Neuronal stem cell (in vitro differentiated cells): ENCODE measurements at regions not wholly inside any gene's neighbourhood (a gene's known extent, or its start where the extent isn't known, plus 50 kb on each side); places are given as distances from the start of the nearest gene placed in this dataset.

Source experiments
- DNase-seq: peaks from one replicate; pipeline ENCODE4 v3.0.0-alpha.2; 2013; ENCODE audit warnings: low spot score
- H2AFZ ChIP-seq: one replicate; pipeline ENCODE4 v1.6.1; 2013; ENCODE audit warnings: mild to moderate bottlenecking, low read length, inconsistent platforms
- H2AK5ac ChIP-seq: 2 replicates; pipeline ENCODE4 v1.6.1; 2013; ENCODE audit warnings: low read depth, mild to moderate bottlenecking, inconsistent platforms, low read length, moderate library complexity, mixed read lengths
- H2BK120ac ChIP-seq: 2 replicates; pipeline ENCODE4 v1.6.1; 2013; ENCODE audit warnings: low read depth, mild to moderate bottlenecking, inconsistent platforms, low read length, moderate library complexity, mixed read lengths
- H2BK12ac ChIP-seq: one replicate; pipeline ENCODE4 v1.6.1; 2013; ENCODE audit warnings: low read length, inconsistent platforms
- H2BK15ac ChIP-seq: 2 replicates; pipeline ENCODE4 v1.6.1; 2013; ENCODE audit warnings: mild to moderate bottlenecking, low read length, inconsistent platforms, mixed read lengths
- H2BK5ac ChIP-seq: one replicate; pipeline ENCODE4 v1.6.1; 2013; ENCODE audit warnings: inconsistent platforms, mild to moderate bottlenecking, low read length, moderate library complexity
- H3K14ac ChIP-seq: one replicate; pipeline ENCODE4 v1.6.1; 2013; ENCODE audit warnings: low read length, inconsistent platforms
- H3K18ac ChIP-seq: 2 replicates; pipeline ENCODE4 v1.6.1; 2013; ENCODE audit warnings: low read length, inconsistent platforms
- H3K23ac ChIP-seq: 2 replicates; pipeline ENCODE4 v1.6.1; 2013; ENCODE audit warnings: low read depth, mild to moderate bottlenecking, mixed read lengths, low read length, inconsistent platforms; ENCODE audit not compliant: poor library complexity
- H3K27ac ChIP-seq: replicated peaks from 3 replicates; pipeline ENCODE4 v1.5.1; 2013; ENCODE audit warnings: low read length, inconsistent platforms
- H3K27me3 ChIP-seq, 3 experiments: 2 replicates each; pipeline ENCODE4 v1.6.1; 2013; ENCODE audit warnings: low read length in 3 of 3, mild to moderate bottlenecking in 2 of 3, inconsistent platforms in 1 of 3, low read depth in 1 of 3, mixed read lengths in 1 of 3, moderate library complexity in 1 of 3; ENCODE audit not compliant: control insufficient read depth in 3 of 3, insufficient read depth in 3 of 3
- H3K36me3 ChIP-seq, 2 donors: replicated peaks in 1 of 2; 2 replicates each; pipeline ENCODE4 v1.6.1; 2013; ENCODE audit warnings: low read length in 2 of 2; ENCODE audit not compliant: control insufficient read depth in 2 of 2, insufficient read depth in 2 of 2
- H3K4ac ChIP-seq: 2 replicates; pipeline ENCODE4 v1.6.1; 2013; ENCODE audit warnings: inconsistent platforms, mild to moderate bottlenecking, low read length, moderate library complexity
- H3K4me1 ChIP-seq, 2 donors: 1 replicate in 1 of 2; 2 replicates in 1 of 2; pipeline ENCODE4 v1.6.1; 2013; ENCODE audit warnings: low read length in 2 of 2, low read depth in 1 of 2; ENCODE audit not compliant: control insufficient read depth in 2 of 2, insufficient read depth in 1 of 2
- H3K4me2 ChIP-seq: one replicate; pipeline ENCODE4 v1.6.1; 2013; ENCODE audit warnings: mild to moderate bottlenecking, low read length, inconsistent platforms; ENCODE audit not compliant: insufficient read depth, poor library complexity, severe bottlenecking
- H3K4me3 ChIP-seq, 2 donors: 2 replicates each; pipeline ENCODE4 v1.5.1; 2013; ENCODE audit warnings: low read length in 2 of 2, mild to moderate bottlenecking in 2 of 2, inconsistent platforms in 1 of 2, moderate library complexity in 1 of 2
- H3K79me1 ChIP-seq: one replicate; pipeline ENCODE4 v1.6.1; 2013; ENCODE audit warnings: low read depth, mild to moderate bottlenecking, inconsistent platforms, low read length, moderate library complexity
- H3K9ac ChIP-seq: one replicate; pipeline ENCODE4 v1.6.1; 2013; ENCODE audit warnings: mild to moderate bottlenecking, low read depth, low read length, inconsistent platforms; ENCODE audit not compliant: poor library complexity
- H3K9me3 ChIP-seq, 2 donors: replicated peaks in 1 of 2; 2 replicates each; pipeline versions ENCODE3 to v1.6.1; 2013; ENCODE audit warnings: low read length in 2 of 2, mild to moderate bottlenecking in 2 of 2, inconsistent platforms in 1 of 2, low read depth in 1 of 2, mixed read lengths in 1 of 2, moderate library complexity in 1 of 2; ENCODE audit not compliant: control insufficient read depth in 2 of 2, insufficient read depth in 1 of 2
- H4K8ac ChIP-seq: one replicate; pipeline ENCODE4 v1.6.1; 2013; ENCODE audit warnings: low read depth, mild to moderate bottlenecking, inconsistent platforms, low read length, moderate library complexity
- H4K91ac ChIP-seq: one replicate; pipeline ENCODE4 v1.6.1; 2013; ENCODE audit warnings: low read length, low read depth, mild to moderate bottlenecking, inconsistent platforms; ENCODE audit not compliant: poor library complexity
- WGBS, 2 donors: extraction: QIAGEN DNeasy Blood & Tissue Kit; methylation state at CpG; one replicate each; pipeline ENCODE4 v1.1.7; 2013; ENCODE audit warnings: missing lambda C conversion rate in 2 of 2, mixed read lengths in 1 of 2; ENCODE audit not compliant: insufficient read length in 2 of 2, insufficient replicate concordance in 1 of 2; ENCODE audit errors: extremely low coverage in 2 of 2; 5-methylcytosine and 5-hydroxymethylcytosine counted together

DNA sequence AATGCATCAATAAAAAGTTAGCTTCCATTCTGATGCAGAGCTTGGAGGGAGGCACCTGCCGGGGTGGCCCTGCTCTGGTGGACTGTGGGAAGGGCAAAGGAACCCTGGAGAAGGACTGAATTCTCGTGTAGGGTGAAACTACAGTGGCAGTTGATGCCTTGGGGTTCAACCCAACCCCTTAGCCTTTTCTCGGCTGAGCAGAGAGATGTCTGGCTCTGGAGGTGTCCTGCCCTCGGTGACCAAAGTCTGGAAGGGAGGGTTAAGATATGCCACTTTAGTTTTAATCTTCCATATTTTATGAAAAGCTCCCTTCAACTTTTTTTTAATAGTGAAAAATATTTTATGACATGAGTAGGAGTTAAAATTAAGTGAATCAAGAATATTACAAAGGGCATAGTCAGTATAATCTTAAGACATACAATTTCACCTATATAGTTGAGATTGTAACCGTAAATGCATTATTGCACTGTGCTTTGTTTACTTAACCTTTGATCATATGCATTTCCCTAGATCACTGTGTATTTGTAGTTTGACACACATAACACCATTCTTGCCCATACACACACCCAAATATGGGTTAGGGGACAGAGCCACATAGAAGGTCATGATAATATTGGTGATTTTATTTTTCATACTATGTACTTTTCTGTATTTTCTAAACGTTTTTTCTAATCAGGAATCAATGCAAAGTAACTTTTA, 179.6 kb downstream of the MCHR2 start:
- Histone ChIP-seq H3K27me3 (no peaks in the 10 kb centered on the region), H3K9me3 (no peaks in the 10 kb centered on the region), H2BK5ac (no peak overlapping the region), H2BK120ac (no peak overlapping the region), H3K4me2 (no peak overlapping the region), H3K18ac (no peak overlapping the region), H3K9ac (no peak overlapping the region), H3K79me1 (no peaks in the 10 kb centered on the region), H3K4ac (no peak overlapping the region), H2BK12ac (no peak overlapping the region), H2AK5ac (no peak overlapping the region), H2AFZ (no peak overlapping the region), H4K91ac (no peak overlapping the region), H3K27ac (no peak overlapping the region), H3K4me1 (peaks cover 0 to 2% of the 10 kb centered on the region in 2 donors), H3K14ac (no peak overlapping the region), H3K4me3 (no peak overlapping the region), H3K23ac (no peak overlapping the region), H4K8ac (no peak overlapping the region), H2BK15ac (no peak overlapping the region), H3K36me3 (no peaks in the 10 kb centered on the region)
- no peak for DNase-seq
- WGBS, 2 donors = no CpG with 5 or more reads among the region's 6 CpGs

DNA sequence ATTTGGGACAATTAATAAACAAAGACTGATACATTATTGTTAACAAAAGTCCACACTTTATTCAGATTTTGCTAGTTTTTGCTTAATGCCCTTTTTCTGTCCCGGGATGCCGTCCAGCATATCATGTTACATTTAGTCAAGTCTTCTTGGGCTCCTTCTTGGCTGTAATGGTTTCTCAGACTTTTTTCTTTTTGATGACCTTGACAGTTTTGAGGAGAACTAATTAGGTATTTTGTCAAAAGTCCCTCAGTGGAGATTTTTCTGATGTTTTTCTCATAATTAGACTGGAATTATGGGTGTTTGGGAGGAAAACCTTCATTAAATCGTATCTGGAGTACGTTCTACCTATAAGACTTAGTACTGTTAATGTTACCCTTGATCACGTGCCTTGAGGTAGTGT, 177.2 kb downstream of the MCHR2 start:
- Histone ChIP-seq H3K9ac (no peak overlapping the region), H3K4me2 (no peak overlapping the region), H4K91ac (no peak overlapping the region), H3K36me3 (no peaks in the 10 kb centered on the region), H3K9me3 (no peaks in the 10 kb centered on the region), H2BK120ac (no peak overlapping the region), H3K18ac (no peak overlapping the region), H3K4ac (no peak overlapping the region), H2AK5ac (no peak overlapping the region), H3K14ac (no peak overlapping the region), H3K79me1 (no peaks in the 10 kb centered on the region), H3K27me3 (no peaks in the 10 kb centered on the region), H3K27ac (no peak overlapping the region), H2BK5ac (no peak overlapping the region), H2BK15ac (no peak overlapping the region), H3K23ac (no peak overlapping the region), H2AFZ (no peak overlapping the region), H3K4me3 (no peak overlapping the region), H2BK12ac (no peak overlapping the region), H4K8ac (no peak overlapping the region), H3K4me1 (peaks cover 0 to 2% of the 10 kb centered on the region in 2 donors)
- no CpG with 5 or more reads among the region's 5 CpGs for WGBS, 2 donors
- DNase-seq = no peak

DNA sequence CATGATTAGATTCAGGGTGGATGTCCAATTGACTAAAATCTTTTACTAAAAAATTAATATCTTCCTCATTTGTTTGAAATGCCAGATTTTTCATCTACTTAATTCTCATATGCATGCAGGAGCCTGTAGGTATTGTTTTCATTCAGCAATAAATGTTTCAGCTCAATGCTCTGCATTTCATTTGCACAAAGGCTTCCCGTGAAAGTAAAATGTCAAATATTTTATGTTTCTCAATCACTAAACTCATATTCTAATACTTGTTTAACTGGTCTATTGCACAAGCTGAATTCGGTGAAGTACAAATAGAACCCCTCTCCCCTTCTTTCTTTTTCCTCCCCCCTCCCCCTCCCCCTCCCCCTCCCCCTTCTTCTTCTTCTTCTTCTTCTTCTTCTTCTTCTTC, 175.9 kb downstream of the MCHR2 start:
- Histone ChIP-seq H3K4me1 (peaks cover 4 to 5% of the 10 kb centered on the region in 2 donors), H2BK120ac (no peak overlapping the region), H3K4me3 (no peak overlapping the region), H3K23ac (no peak overlapping the region), H2AK5ac (no peak overlapping the region), H3K9me3 (no peaks in the 10 kb centered on the region), H2BK5ac (no peak overlapping the region), H2BK15ac (no peak overlapping the region), H3K18ac (no peak overlapping the region), H2AFZ (no peak overlapping the region), H3K4me2 (no peak overlapping the region), H3K14ac (no peak overlapping the region), H3K4ac (no peak overlapping the region), H3K27ac (no peak overlapping the region), H4K8ac (no peak overlapping the region), H2BK12ac (no peak overlapping the region), H3K79me1 (no peaks in the 10 kb centered on the region), H4K91ac (no peak overlapping the region), H3K27me3 (no peaks in the 10 kb centered on the region), H3K9ac (no peak overlapping the region), H3K36me3 (no peaks in the 10 kb centered on the region)
- no peak for DNase-seq
- no CpG with 5 or more reads among the region's 2 CpGs for WGBS, 2 donors

DNA sequence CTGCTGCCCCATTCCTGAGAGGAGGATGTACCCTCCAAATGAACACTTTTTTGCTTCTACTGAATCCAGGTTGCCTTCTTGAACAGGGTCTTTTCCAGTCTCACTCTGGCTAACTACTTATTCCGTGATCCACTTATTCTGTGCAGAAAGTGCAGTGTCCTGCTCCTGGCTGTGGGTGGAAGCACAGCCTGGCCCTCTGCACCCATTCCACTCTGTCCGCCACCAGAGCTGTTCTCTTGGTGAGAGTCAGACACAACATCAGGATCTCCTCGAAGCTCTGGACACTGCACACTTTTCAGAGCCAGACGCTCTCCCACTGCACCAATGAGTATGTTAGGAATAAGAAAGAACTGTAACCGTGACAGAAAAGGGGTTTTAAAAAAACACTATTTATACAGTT, 174.2 kb downstream of the MCHR2 start:
- Histone ChIP-seq H4K91ac (no peak overlapping the region), H3K18ac (no peak overlapping the region), H2BK12ac (no peak overlapping the region), H3K4me2 (no peak overlapping the region), H3K27me3 (no peaks in the 10 kb centered on the region), H3K4me3 (peak overlapping the region in 1 of 2 donors; percentile 60), H3K4me1 (peaks cover 4 to 6% of the 10 kb centered on the region in 2 donors), H2BK120ac (no peak overlapping the region), H2BK15ac (no peak overlapping the region), H3K4ac (no peak overlapping the region), H3K79me1 (no peaks in the 10 kb centered on the region), H3K9me3 (no peaks in the 10 kb centered on the region), H4K8ac (no peak overlapping the region), H3K36me3 (no peaks in the 10 kb centered on the region), H3K14ac (no peak overlapping the region), H3K27ac (no peak overlapping the region), H3K9ac (no peak overlapping the region), H2BK5ac (no peak overlapping the region), H3K23ac (no peak overlapping the region), H2AFZ (no peak overlapping the region), H2AK5ac (no peak overlapping the region)
- no CpG with 5 or more reads among the region's 5 CpGs for WGBS, 2 donors
- DNase-seq = no peak
